OCI-LY7 (cell line): ENCODE measurements at regions not wholly inside any gene's neighbourhood (a gene's known extent, or its start where the extent isn't known, plus 50 kb on each side); places are given as distances from the start of the nearest gene placed in this dataset.

Source experiments
- BruUV-seq: library from RNA; stranded (reverse); fragments of 400-500 nt; replicated peaks from 2 replicates; lab custom pipeline; 2021; lab: Mats Ljungman, UMichigan
- CTCF ChIA-PET: fragments of 300-600 bp; sonication (Branson Sonifier 250); formaldehyde crosslinking; loops from one replicate; lab custom pipeline; 2022; ENCODE audit warnings: antibody characterized with exemption; ENCODE audit not compliant: unreplicated experiment; lab: Charles Lee
- POLR2A ChIA-PET: fragments of 300-600 bp; sonication (Branson Sonifier 250); formaldehyde crosslinking; loops from one replicate; lab custom pipeline; 2022; ENCODE audit warnings: antibody characterized with exemption; lab: Charles Lee
- DNase-seq: peaks from one replicate; pipeline ENCODE4 v3.0.0-alpha.2; 2015; ENCODE audit warnings: low spot score
- H2AFZ ChIP-seq: fragments of 200-600 bp; sonication (generic), shearing (Covaris generic); 2 replicates; pipeline ENCODE4 v1.6.1; 2014; ENCODE audit warnings: mild to moderate bottlenecking, antibody characterized with exemption, low read length, moderate library complexity
- H3K27ac ChIP-seq: fragments of 200-600 bp; sonication (generic); 2 replicates; pipeline ENCODE4 v1.5.1; 2014; ENCODE audit warnings: mixed run types, low read depth, mild to moderate bottlenecking, moderate library complexity, low read length, inconsistent platforms; ENCODE audit not compliant: poor library complexity, severe bottlenecking
- H3K36me3 ChIP-seq: fragments of 200-600 bp; sonication (generic); 2 replicates; pipeline ENCODE4 v1.6.1; 2014; ENCODE audit warnings: mild to moderate bottlenecking, antibody characterized with exemption, low read length, moderate library complexity, mixed read lengths; ENCODE audit not compliant: insufficient read depth
- H3K4me1 ChIP-seq: fragments of 200-600 bp; sonication (generic); 2 replicates; pipeline ENCODE4 v1.5.1; 2014; ENCODE audit warnings: mild to moderate bottlenecking, low read length; ENCODE audit not compliant: insufficient read depth, poor library complexity, severe bottlenecking
- H3K4me2 ChIP-seq: fragments of 200-600 bp; sonication (generic); 2 replicates; pipeline ENCODE4 v1.6.1; 2014; ENCODE audit warnings: mild to moderate bottlenecking, low read length
- H3K4me3 ChIP-seq: fragments of 200-600 bp; sonication (generic); 2 replicates; pipeline ENCODE4 v1.5.1; 2014; ENCODE audit warnings: mild to moderate bottlenecking, low read depth, low read length; ENCODE audit not compliant: poor library complexity, severe bottlenecking
- H3K79me2 ChIP-seq: fragments of 200-600 bp; sonication (generic); 2 replicates; pipeline ENCODE4 v1.6.1; 2016; ENCODE audit warnings: low read depth, mild to moderate bottlenecking, low read length, moderate library complexity, mixed read lengths; ENCODE audit not compliant: insufficient read depth
- H3K9me2 ChIP-seq: fragments of 200-600 bp; sonication (generic); 2 replicates; pipeline ENCODE4 v1.6.1; 2016; ENCODE audit warnings: mild to moderate bottlenecking, low read length, mixed read lengths; ENCODE audit not compliant: insufficient read depth
- H3K9me3 ChIP-seq: fragments of 200-600 bp; sonication (generic); 2 replicates; pipeline ENCODE4 v1.6.1; 2014; ENCODE audit warnings: mild to moderate bottlenecking, mixed run types, low read length, mixed read lengths
- H4K20me1 ChIP-seq: fragments of 200-600 bp; sonication (generic); 2 replicates; pipeline ENCODE4 v1.6.1; 2014; ENCODE audit warnings: mild to moderate bottlenecking, antibody characterized with exemption, low read length, moderate library complexity, mixed read lengths; ENCODE audit not compliant: insufficient read depth
- CTCF ChIP-seq: fragments of 200-600 bp; sonication (generic); conservative IDR thresholded peaks from 2 replicates; pipeline ENCODE4 v1.5.1; 2014; ENCODE audit warnings: mild to moderate bottlenecking, antibody characterized with exemption, low read length, moderate library complexity, mixed read lengths
- EZH2phosphoT487 ChIP-seq: fragments of 200-600 bp; sonication (generic); IDR thresholded peaks from 2 replicates; pipeline ENCODE4 v1.6.1; 2018; ENCODE audit warnings: low read depth, borderline replicate concordance, mild to moderate bottlenecking, mixed run types, antibody characterized with exemption, low read length, moderate library complexity, mixed read lengths
- intact Hi-C: fragments of 100-400 bp; cut with micrococcal nuclease; formaldehyde crosslinking; loops from one replicate; pipeline ENCODE4 v1.10.0; 2022; ENCODE audit not compliant: unreplicated experiment

- H3K79me2 ChIP-seq = no peaks in the 10 kb centered on the region
- no TSS peak for BruUV-seq
Observed at GRCh38 chr4:25560605-25561004, 95.0 kb upstream of the SLC34A2 start.

GRCh38 chr4:25563071-25563564 lies 92.5 kb upstream of the SLC34A2 start:
- Histone ChIP-seq H3K36me3 (no peaks in the 10 kb centered on the region), H3K9me3 (no peaks in the 10 kb centered on the region), H3K4me2 (no peak overlapping the region), H4K20me1 (no peaks in the 10 kb centered on the region), H2AFZ (no peak overlapping the region), H3K4me3 (no peak overlapping the region), H3K79me2 (no peaks in the 10 kb centered on the region), H3K9me2 (no peaks in the 10 kb centered on the region), H3K4me1 (no peaks in the 10 kb centered on the region), H3K27ac (no peak overlapping the region)
- ChIA-PET POLR2A (interaction anchor here (0.6 kb wide), 1 partner anchor 27 kb away, joined by 4 read pairs; no protein-coding TSS in a partner anchor), CTCF (no interaction called here)
- intact Hi-C loops = no loop called here
- TF ChIP-seq EZH2phosphoT487 = no peak
- TF ChIP-seq CTCF = no peak
- no peak for DNase-seq
- no TSS peak for BruUV-seq

More at GRCh38 chr4:25560605-25561004, 95.0 kb upstream of the SLC34A2 start:
- Histone ChIP-seq H3K4me1 (no peaks in the 10 kb centered on the region), H2AFZ (no peak overlapping the region), H3K36me3 (no peaks in the 10 kb centered on the region), H4K20me1 (no peaks in the 10 kb centered on the region), H3K27ac (no peak overlapping the region), H3K9me2 (no peaks in the 10 kb centered on the region), H3K9me3 (no peaks in the 10 kb centered on the region), H3K4me3 (no peak overlapping the region), H3K4me2 (no peak overlapping the region)
- TF ChIP-seq EZH2phosphoT487 (no peak), CTCF (no peak)
- no peak for DNase-seq
- ChIA-PET CTCF (no interaction called here), POLR2A (interaction anchor here (0.6 kb wide), 1 partner anchor 111 kb away, joined by 3 read pairs; no protein-coding TSS in a partner anchor)
- intact Hi-C loops = no loop called here

GRCh38 chr4:25564836-25565235 lies 90.8 kb upstream of the SLC34A2 start:
- intact Hi-C loops = no loop called here
- Histone ChIP-seq H3K36me3 (no peaks in the 10 kb centered on the region), H3K9me3 (no peaks in the 10 kb centered on the region), H3K4me1 (no peaks in the 10 kb centered on the region), H3K27ac (no peak overlapping the region), H2AFZ (no peak overlapping the region), H3K9me2 (no peaks in the 10 kb centered on the region), H3K4me2 (no peak overlapping the region), H3K79me2 (no peaks in the 10 kb centered on the region), H4K20me1 (no peaks in the 10 kb centered on the region), H3K4me3 (no peak overlapping the region)
- BruUV-seq = no TSS peak
- no peak for TF ChIP-seq EZH2phosphoT487
- no peak for TF ChIP-seq CTCF
- POLR2A ChIA-PET = no interaction called here
- DNase-seq = no peak
- CTCF ChIA-PET = no interaction called here
